Activated T-helper 1 cell treated with anti-CD3 and anti-CD28 coated beads, Interleukin-12 subunit alpha, Interleukin-12 subunit beta, Interleukin-2, Interleukin-4 antibody, amounts not matched to agents 30 ng/mL and 10 ng/mL and 1 ng/mL, durations not matched to agents 14 hours and 24 hours and 36 hours (primary cell): ENCODE measurements at regions not wholly inside any gene's neighbourhood (a gene's known extent, or its start where the extent isn't known, plus 50 kb on each side); places are given as distances from the start of the nearest gene placed in this dataset.

ENCODE experiments used
- DNase-seq: peaks from one replicate; pipeline ENCODE4 v3.0.0; 2021; ENCODE audit warnings: low spot score
- H3K27ac Mint-ChIP-seq: one replicate; pipeline ENCODE4 v1.8.0; 2021; ENCODE audit warnings: mild to moderate bottlenecking, mixed read lengths
- H3K27me3 Mint-ChIP-seq: one replicate; pipeline ENCODE4 v1.8.0; 2022; ENCODE audit warnings: mild to moderate bottlenecking, moderate library complexity, mixed read lengths; ENCODE audit not compliant: insufficient read depth
- H3K36me3 Mint-ChIP-seq: one replicate; pipeline ENCODE4 v1.8.0; 2021; ENCODE audit warnings: low read depth, mixed read lengths
- H3K4me1 Mint-ChIP-seq: one replicate; pipeline ENCODE4 v1.8.0; 2021; ENCODE audit warnings: low read depth, mixed read lengths
- H3K4me3 Mint-ChIP-seq: one replicate; pipeline ENCODE4 v1.8.0; 2021; ENCODE audit warnings: mild to moderate bottlenecking, moderate library complexity, mixed read lengths
- H3K9me3 Mint-ChIP-seq: one replicate; pipeline ENCODE4 v1.8.0; 2021; ENCODE audit warnings: mixed read lengths
- intact Hi-C: fragments of 100-400 bp; cut with micrococcal nuclease; formaldehyde crosslinking; loops from one replicate; pipeline ENCODE4 v1.15.1; 2024

GRCh38 chr12:23028158-23028802, 403.3 kb downstream of the ETNK1 start:
- no peak for DNase-seq
- Mint-ChIP-seq H3K36me3 (no peaks in the 10 kb centered on the region), H3K27me3 (no peaks in the 10 kb centered on the region), H3K4me3 (no peak overlapping the region), H3K4me1 (no peaks in the 10 kb centered on the region), H3K27ac (no peak overlapping the region), H3K9me3 (no peaks in the 10 kb centered on the region)
- intact Hi-C loops, result no loop called here

- H3K4me3 Mint-ChIP-seq, result no peak overlapping the region
- no peak for DNase-seq
- no peaks in the 10 kb centered on the region for H3K27me3 Mint-ChIP-seq
- intact Hi-C loops, result no loop called here
- H3K36me3 Mint-ChIP-seq, result no peaks in the 10 kb centered on the region
- no peak overlapping the region for H3K27ac Mint-ChIP-seq
- no peaks in the 10 kb centered on the region for H3K4me1 Mint-ChIP-seq
- no peaks in the 10 kb centered on the region for H3K9me3 Mint-ChIP-seq
These were observed 404.2 kb downstream of the ETNK1 start for GRCh38 chr12:23029185-23029584.

- peaks cover 6% of the 10 kb centered on the region for H3K9me3 Mint-ChIP-seq
These were observed 414.9 kb downstream of the ETNK1 start for GRCh38 chr12:23039834-23040233.

GRCh38 chr12:23041774-23042173, 416.8 kb downstream of the ETNK1 start:
- H3K9me3 Mint-ChIP-seq, result peaks cover 6% of the 10 kb centered on the region
- H3K27me3 Mint-ChIP-seq, result no peaks in the 10 kb centered on the region
- H3K4me3 Mint-ChIP-seq, result no peak overlapping the region
- H3K4me1 Mint-ChIP-seq, result no peaks in the 10 kb centered on the region
- intact Hi-C loops, result no loop called here
- H3K36me3 Mint-ChIP-seq, result no peaks in the 10 kb centered on the region
- no peak overlapping the region for H3K27ac Mint-ChIP-seq
- no peak for DNase-seq

More at GRCh38 chr12:23039834-23040233, 414.9 kb downstream of the ETNK1 start:
- H3K27me3 Mint-ChIP-seq, result no peaks in the 10 kb centered on the region
- no peak overlapping the region for H3K27ac Mint-ChIP-seq
- intact Hi-C loops, result no loop called here
- DNase-seq, result no peak
- no peaks in the 10 kb centered on the region for H3K4me1 Mint-ChIP-seq
- H3K36me3 Mint-ChIP-seq, result no peaks in the 10 kb centered on the region
- no peak overlapping the region for H3K4me3 Mint-ChIP-seq

- Mint-ChIP-seq H3K36me3 (no peaks in the 10 kb centered on the region), H3K4me3 (no peak overlapping the region), H3K4me1 (no peaks in the 10 kb centered on the region), H3K27me3 (no peaks in the 10 kb centered on the region), H3K27ac (no peak overlapping the region), H3K9me3 (no peaks in the 10 kb centered on the region)
- DNase-seq, result no peak
- intact Hi-C loops, result no loop called here
These were observed 418.7 kb downstream of the ETNK1 start for GRCh38 chr12:23043646-23044045.

- no peak for DNase-seq
- intact Hi-C loops, result no loop called here
- Mint-ChIP-seq H3K27ac (no peak overlapping the region), H3K4me3 (no peak overlapping the region), H3K27me3 (no peaks in the 10 kb centered on the region), H3K36me3 (no peaks in the 10 kb centered on the region), H3K4me1 (no peaks in the 10 kb centered on the region), H3K9me3 (peaks cover 5% of the 10 kb centered on the region)
These were observed 424.2 kb downstream of the ETNK1 start for GRCh38 chr12:23049180-23049579.

- intact Hi-C loops, result no loop called here
- H3K4me3 Mint-ChIP-seq, result no peak overlapping the region
- no peak for DNase-seq
These were observed 430.0 kb downstream of the ETNK1 start for GRCh38 chr12:23055004-23055403.

GRCh38 chr12:23057571-23057970, 432.6 kb downstream of the ETNK1 start:
- H3K27ac Mint-ChIP-seq, result no peak overlapping the region
- intact Hi-C loops, result no loop called here
- H3K27me3 Mint-ChIP-seq, result no peaks in the 10 kb centered on the region
- no peaks in the 10 kb centered on the region for H3K4me1 Mint-ChIP-seq
- no peak for DNase-seq
- H3K9me3 Mint-ChIP-seq, result no peaks in the 10 kb centered on the region
- H3K4me3 Mint-ChIP-seq, result no peak overlapping the region
- no peaks in the 10 kb centered on the region for H3K36me3 Mint-ChIP-seq

More at GRCh38 chr12:23055004-23055403, 430.0 kb downstream of the ETNK1 start:
- no peaks in the 10 kb centered on the region for H3K36me3 Mint-ChIP-seq
- H3K27ac Mint-ChIP-seq, result no peak overlapping the region
- H3K4me1 Mint-ChIP-seq, result no peaks in the 10 kb centered on the region
- no peaks in the 10 kb centered on the region for H3K9me3 Mint-ChIP-seq
- H3K27me3 Mint-ChIP-seq, result no peaks in the 10 kb centered on the region

- H3K36me3 Mint-ChIP-seq, result no peaks in the 10 kb centered on the region
- H3K9me3 Mint-ChIP-seq, result no peaks in the 10 kb centered on the region
- H3K27ac Mint-ChIP-seq, result no peak overlapping the region
- no peak overlapping the region for H3K4me3 Mint-ChIP-seq
- H3K4me1 Mint-ChIP-seq, result no peaks in the 10 kb centered on the region
- H3K27me3 Mint-ChIP-seq, result no peaks in the 10 kb centered on the region
- no peak for DNase-seq
- intact Hi-C loops, result no loop called here
These were observed 435.2 kb downstream of the ETNK1 start for GRCh38 chr12:23060161-23060560.

- H3K4me1 Mint-ChIP-seq, result no peaks in the 10 kb centered on the region
- H3K27ac Mint-ChIP-seq, result no peak overlapping the region
- no peak overlapping the region for H3K4me3 Mint-ChIP-seq
- no peaks in the 10 kb centered on the region for H3K36me3 Mint-ChIP-seq
- intact Hi-C loops, result no loop called here
- no peaks in the 10 kb centered on the region for H3K27me3 Mint-ChIP-seq
- DNase-seq, result no peak
- no peaks in the 10 kb centered on the region for H3K9me3 Mint-ChIP-seq
These were observed 438.2 kb downstream of the ETNK1 start for GRCh38 chr12:23063206-23063605.

- Mint-ChIP-seq H3K36me3 (no peaks in the 10 kb centered on the region), H3K4me3 (no peak overlapping the region), H3K9me3 (no peaks in the 10 kb centered on the region), H3K4me1 (no peaks in the 10 kb centered on the region), H3K27me3 (no peaks in the 10 kb centered on the region), H3K27ac (no peak overlapping the region)
- no peak for DNase-seq
- intact Hi-C loops, result no loop called here
These were observed 441.1 kb downstream of the ETNK1 start for GRCh38 chr12:23066095-23066494.

GRCh38 chr12:23083267-23083666, 458.3 kb downstream of the ETNK1 start:
- no peak overlapping the region for H3K27ac Mint-ChIP-seq
- intact Hi-C loops, result no loop called here
- peaks cover 4% of the 10 kb centered on the region for H3K9me3 Mint-ChIP-seq
- H3K27me3 Mint-ChIP-seq, result no peaks in the 10 kb centered on the region
- DNase-seq, result no peak
- H3K4me3 Mint-ChIP-seq, result no peak overlapping the region
- H3K4me1 Mint-ChIP-seq, result no peaks in the 10 kb centered on the region
- H3K36me3 Mint-ChIP-seq, result no peaks in the 10 kb centered on the region

GRCh38 chr12:23084236-23084995, 459.4 kb downstream of the ETNK1 start:
- intact Hi-C loops, result no loop called here
- DNase-seq, result no peak
- H3K4me1 Mint-ChIP-seq, result no peaks in the 10 kb centered on the region
- H3K36me3 Mint-ChIP-seq, result no peaks in the 10 kb centered on the region
- no peaks in the 10 kb centered on the region for H3K27me3 Mint-ChIP-seq
- peaks cover 4% of the 10 kb centered on the region for H3K9me3 Mint-ChIP-seq
- no peak overlapping the region for H3K27ac Mint-ChIP-seq
- no peak overlapping the region for H3K4me3 Mint-ChIP-seq
